ENCODE measurements at regions not wholly inside any gene's neighbourhood (a gene's known extent, or its start where the extent isn't known, plus 50 kb on each side); places are given as distances from the start of the nearest gene placed in this dataset.

GRCh38 chr12:45623221-45623620, 106.3 kb upstream of the ARID2 start:
- intact Hi-C loops (cut with micrococcal nuclease) = no loop called here

- intact Hi-C loops (cut with micrococcal nuclease) = no loop called here
These were observed 105.6 kb upstream of the ARID2 start for GRCh38 chr12:45623940-45624339.

GRCh38 chr12:45626965-45627364, 102.5 kb upstream of the ARID2 start:
- intact Hi-C loops (cut with micrococcal nuclease) = no loop called here

GRCh38 chr12:45627407-45628069, 102.0 kb upstream of the ARID2 start:
- intact Hi-C loops (cut with micrococcal nuclease) = no loop called here

GRCh38 chr12:45629292-45629691, 100.2 kb upstream of the ARID2 start:
- intact Hi-C loops (cut with micrococcal nuclease) = no loop called here

- intact Hi-C loops (cut with micrococcal nuclease) = no loop called here
These were observed 95.8 kb upstream of the ARID2 start for GRCh38 chr12:45633733-45634132.

- intact Hi-C loops (cut with micrococcal nuclease) = no loop called here
These were observed 95.1 kb upstream of the ARID2 start for GRCh38 chr12:45634273-45634917.

GRCh38 chr12:45637242-45637641, 92.3 kb upstream of the ARID2 start:
- intact Hi-C loops (cut with micrococcal nuclease) = no loop called here

GRCh38 chr12:45637706-45638105, 91.8 kb upstream of the ARID2 start:
- intact Hi-C loops (cut with micrococcal nuclease) = no loop called here

- intact Hi-C loops (cut with micrococcal nuclease) = no loop called here
These were observed 91.1 kb upstream of the ARID2 start for GRCh38 chr12:45638386-45638785.

- intact Hi-C loops (cut with micrococcal nuclease) = no loop called here
These were observed 85.0 kb upstream of the ARID2 start for GRCh38 chr12:45644541-45644940.

- intact Hi-C loops (cut with micrococcal nuclease) = no loop called here
These were observed 82.5 kb upstream of the ARID2 start for GRCh38 chr12:45646851-45647581.

GRCh38 chr12:45648070-45648469, 81.4 kb upstream of the ARID2 start:
- intact Hi-C loops (cut with micrococcal nuclease) = no loop called here

GRCh38 chr12:45651029-45651428, 78.5 kb upstream of the ARID2 start:
- intact Hi-C loops (cut with micrococcal nuclease) = no loop called here

GRCh38 chr12:45654002-45654665, 75.4 kb upstream of the ARID2 start:
- intact Hi-C loops (cut with micrococcal nuclease) = no loop called here

- intact Hi-C loops (cut with micrococcal nuclease) = loop anchor here (1.0 kb wide), 4 partner anchors 8 to 91 kb away; no protein-coding TSS in a partner anchor
These were observed 74.3 kb upstream of the ARID2 start for GRCh38 chr12:45655186-45655585.

GRCh38 chr12:45655743-45656142, 73.8 kb upstream of the ARID2 start:
- intact Hi-C loops (cut with micrococcal nuclease) = loop anchor here (1.0 kb wide), 4 partner anchors 8 to 91 kb away; no protein-coding TSS in a partner anchor

- intact Hi-C loops (cut with micrococcal nuclease) = no loop called here
These were observed 71.5 kb upstream of the ARID2 start for GRCh38 chr12:45658020-45658419.

- intact Hi-C loops (cut with micrococcal nuclease) = no loop called here
These were observed 69.2 kb upstream of the ARID2 start for GRCh38 chr12:45660330-45660729.

GRCh38 chr12:45663455-45663854, 66.1 kb upstream of the ARID2 start:
- intact Hi-C loops (cut with micrococcal nuclease) = loop anchor here (1.0 kb wide), 1 partner anchor 8 kb away; no protein-coding TSS in a partner anchor

GRCh38 chr12:45665941-45666340, 63.6 kb upstream of the ARID2 start:
- intact Hi-C loops (cut with micrococcal nuclease) = loop anchor here (5.0 kb wide), 3 partner anchors 124 to 546 kb away; partner anchors contain the start of gene ANO6

- intact Hi-C loops (cut with micrococcal nuclease) = loop anchor here (5.0 kb wide), 3 partner anchors 124 to 546 kb away; partner anchors contain the start of gene ANO6
These were observed 63.1 kb upstream of the ARID2 start for GRCh38 chr12:45666396-45666795.

Data from T-helper 1 cell treated with Interleukin-12 subunit alpha and Interleukin-12 subunit beta and Interleukin-4 antibody, amounts not matched to agents 30 ng/mL and 1 ng/mL, for 36 hours (primary cell).